HEK293 (cell line): ENCODE measurements at regions not wholly inside any gene's neighbourhood (a gene's known extent, or its start where the extent isn't known, plus 50 kb on each side); places are given as distances from the start of the nearest gene placed in this dataset.

Experiments
- CTCF ChIP-seq: fragments of 450-650 bp; formaldehyde crosslinking; IDR thresholded peaks from 2 replicates; pipeline ENCODE4 v1.5.1; 2016; ENCODE audit warnings: missing biosample characterization, missing genetic modification characterization
- ZBTB1 ChIP-seq: fragments of 450-650 bp; formaldehyde crosslinking; IDR thresholded peaks from 2 replicates; pipeline ENCODE4 v1.5.1; 2016; ENCODE audit warnings: missing biosample characterization, missing genetic modification characterization
- ZNF23 ChIP-seq: fragments of 450-650 bp; formaldehyde crosslinking; IDR thresholded peaks from 2 replicates; pipeline ENCODE4 v1.5.1; 2016; ENCODE audit warnings: missing biosample characterization, missing genetic modification characterization, borderline replicate concordance
- ZNF558 ChIP-seq: fragments of 450-650 bp; formaldehyde crosslinking; IDR thresholded peaks from 2 replicates; pipeline ENCODE4 v1.5.1; 2016; ENCODE audit warnings: missing biosample characterization, missing genetic modification characterization
- TF ChIP-seq, protein P1 (sequence below): fragments of 450-650 bp; formaldehyde crosslinking; IDR thresholded peaks from 2 replicates; pipeline ENCODE4; 2016; ENCODE audit warnings: missing biosample characterization, missing genetic modification characterization
- TF ChIP-seq, protein P2 (sequence below): fragments of 450-650 bp; formaldehyde crosslinking; IDR thresholded peaks from 2 replicates; pipeline ENCODE4 v1.5.1; 2016; ENCODE audit warnings: missing biosample characterization, missing genetic modification characterization

DNA sequence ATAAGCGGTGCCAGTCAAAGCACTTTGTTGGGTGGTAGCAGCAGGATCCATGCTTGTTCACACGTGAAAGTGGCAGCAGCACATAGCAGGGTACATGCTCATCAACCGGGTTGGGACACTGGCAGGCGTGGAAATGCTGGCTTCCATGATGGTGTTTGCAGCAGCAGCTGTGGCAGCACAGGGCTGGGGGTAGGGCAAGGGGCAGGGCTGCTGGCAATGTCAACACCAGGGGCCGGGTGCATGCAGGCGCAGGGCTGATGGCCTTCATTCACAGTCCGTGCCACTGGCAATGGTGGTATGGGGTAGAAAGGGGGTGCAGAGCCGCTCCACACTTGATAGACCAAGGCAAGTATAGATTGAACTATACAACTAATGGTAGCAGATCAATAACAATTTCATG is 374.7 kb upstream of the FAM241A start:
- TF ChIP-seq, protein P1, sequence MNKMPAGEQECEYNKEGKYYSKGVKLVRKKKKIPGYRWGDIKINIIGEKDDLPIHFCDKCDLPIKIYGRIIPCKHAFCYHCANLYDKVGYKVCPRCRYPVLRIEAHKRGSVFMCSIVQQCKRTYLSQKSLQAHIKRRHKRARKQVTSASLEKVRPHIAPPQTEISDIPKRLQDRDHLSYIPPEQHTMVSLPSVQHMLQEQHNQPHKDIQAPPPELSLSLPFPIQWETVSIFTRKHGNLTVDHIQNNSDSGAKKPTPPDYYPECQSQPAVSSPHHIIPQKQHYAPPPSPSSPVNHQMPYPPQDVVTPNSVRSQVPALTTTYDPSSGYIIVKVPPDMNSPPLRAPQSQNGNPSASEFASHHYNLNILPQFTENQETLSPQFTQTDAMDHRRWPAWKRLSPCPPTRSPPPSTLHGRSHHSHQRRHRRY (tag by site-specific recombination), result no peak
- TF ChIP-seq CTCF, result no peak
- TF ChIP-seq ZNF558 (tag by site-specific recombination), result no peak
- TF ChIP-seq, protein P2, sequence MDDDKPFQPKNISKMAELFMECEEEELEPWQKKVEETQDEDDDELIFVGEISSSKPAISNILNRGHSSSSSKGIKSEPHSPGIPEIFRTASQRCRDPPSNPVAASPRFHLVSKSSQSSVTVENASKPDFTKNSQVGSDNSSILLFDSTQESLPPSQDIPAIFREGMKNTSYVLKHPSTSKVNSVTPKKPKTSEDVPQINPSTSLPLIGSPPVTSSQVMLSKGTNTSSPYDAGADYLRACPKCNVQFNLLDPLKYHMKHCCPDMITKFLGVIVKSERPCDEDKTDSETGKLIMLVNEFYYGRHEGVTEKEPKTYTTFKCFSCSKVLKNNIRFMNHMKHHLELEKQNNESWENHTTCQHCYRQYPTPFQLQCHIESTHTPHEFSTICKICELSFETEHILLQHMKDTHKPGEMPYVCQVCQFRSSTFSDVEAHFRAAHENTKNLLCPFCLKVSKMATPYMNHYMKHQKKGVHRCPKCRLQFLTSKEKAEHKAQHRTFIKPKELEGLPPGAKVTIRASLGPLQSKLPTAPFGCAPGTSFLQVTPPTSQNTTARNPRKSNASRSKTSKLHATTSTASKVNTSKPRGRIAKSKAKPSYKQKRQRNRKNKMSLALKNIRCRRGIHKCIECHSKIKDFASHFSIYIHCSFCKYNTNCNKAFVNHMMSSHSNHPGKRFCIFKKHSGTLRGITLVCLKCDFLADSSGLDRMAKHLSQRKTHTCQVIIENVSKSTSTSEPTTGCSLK (tag by site-specific recombination), result no peak
- no peak for TF ChIP-seq ZNF23 (tag by site-specific recombination)
- TF ChIP-seq ZBTB1 (tag by site-specific recombination), result no peak
